SHP77 (cell line): ENCODE measurements at regions not wholly inside any gene's neighbourhood (a gene's known extent, or its start where the extent isn't known, plus 50 kb on each side); places are given as distances from the start of the nearest gene placed in this dataset.
"Not testable (repeated sequence)": the region's sequence is repeated elsewhere in the genome, so short reads cannot be mapped to it uniquely, and the experiment has no call there.

Source experiments
- DNase-seq, 2 experiments: peaks; one replicate each; lab custom pipeline; 2025; lab: John Stamatoyannopoulos, UW

DNA sequence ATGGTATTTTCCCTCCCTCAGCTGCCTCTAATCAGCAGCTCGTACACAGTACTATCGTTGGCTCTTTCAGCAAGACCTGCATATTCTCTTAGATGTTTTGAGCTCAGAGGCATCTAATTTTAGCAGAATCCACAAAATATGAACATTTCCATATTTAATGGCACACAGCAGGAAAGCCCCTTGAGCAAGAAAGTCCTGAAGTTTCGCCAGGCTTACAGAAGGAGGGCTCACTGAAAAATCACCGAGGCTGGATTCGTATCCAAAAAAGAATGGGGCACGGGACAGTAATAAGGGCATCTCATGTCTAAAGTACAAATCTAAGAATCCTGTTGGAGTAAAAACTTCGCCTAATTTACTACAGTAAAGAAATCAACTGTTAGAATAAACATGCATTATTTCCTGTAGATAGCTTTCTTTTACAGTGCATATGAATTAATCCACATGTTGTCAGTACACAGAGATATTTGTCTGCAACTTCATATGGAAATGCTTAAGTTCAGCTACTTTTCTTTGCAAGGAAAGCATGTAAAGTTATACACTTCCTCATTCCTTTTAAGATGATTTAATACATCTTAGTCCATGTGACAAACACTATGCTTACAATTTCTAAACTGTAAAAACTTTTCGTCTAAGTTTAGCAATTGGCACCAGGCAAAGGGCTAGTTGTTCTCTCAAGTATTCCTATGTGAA is 1205.3 kb upstream of the ADGRL4 start:
- no peak for DNase-seq

DNA sequence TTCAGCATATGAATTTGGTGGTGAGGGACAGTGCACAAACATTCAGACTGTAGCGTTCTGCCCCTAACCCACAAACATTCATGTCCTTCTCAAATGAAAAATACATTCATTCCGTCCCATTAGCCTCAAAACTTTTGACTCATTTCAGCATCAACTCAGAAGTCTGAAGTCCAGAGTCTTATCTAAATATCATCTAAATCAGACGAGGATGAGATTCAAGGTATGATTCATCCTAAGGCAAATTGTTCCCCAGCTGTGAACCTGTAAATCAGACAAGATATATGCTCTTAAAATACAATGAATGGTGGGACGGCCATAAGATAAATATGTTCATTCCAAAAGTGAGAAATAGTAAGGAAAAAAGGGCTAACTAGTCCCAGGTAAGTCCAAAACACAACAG is 1195.6 kb upstream of the ADGRL4 start:
- peak in 1 of 2 experiments; percentile 0 for DNase-seq

DNA sequence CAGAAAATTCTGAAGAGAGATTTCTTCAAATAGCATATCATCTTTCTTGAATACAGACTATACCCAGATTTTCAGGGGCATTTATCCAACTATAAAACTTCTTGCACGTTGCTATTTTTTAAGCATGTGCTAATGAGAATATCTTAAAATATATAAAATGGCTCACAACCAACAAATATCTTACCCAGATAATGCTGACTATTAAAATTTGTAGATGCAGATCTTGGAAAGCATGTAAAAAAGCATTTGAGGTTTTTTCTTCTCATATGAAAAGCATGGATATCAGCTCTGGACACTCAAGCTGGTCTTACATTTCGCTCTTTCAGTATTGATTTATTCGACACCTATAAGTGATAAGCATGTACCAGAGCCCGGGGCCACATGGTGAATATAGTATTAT is 1187.7 kb upstream of the ADGRL4 start:
- DNase-seq, result no peak

DNA sequence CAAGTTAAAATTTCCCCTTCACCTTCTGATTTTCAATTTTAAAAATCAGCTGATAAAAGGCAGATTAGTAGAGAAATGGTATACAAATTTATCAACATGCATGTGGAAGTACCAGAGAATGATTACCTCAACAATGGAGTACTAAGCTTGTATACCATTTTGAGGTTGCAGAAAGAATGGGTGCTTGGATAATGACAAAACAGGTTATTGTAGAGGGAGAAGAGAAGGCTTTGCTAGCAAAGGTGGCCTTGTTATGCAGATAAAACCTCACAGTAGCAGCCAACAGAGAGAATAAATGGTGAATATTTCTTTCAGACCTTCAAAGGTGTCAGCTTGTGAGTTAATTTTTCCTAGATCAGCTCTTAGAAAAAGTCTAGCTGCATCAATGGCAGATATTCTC is 1174.9 kb upstream of the ADGRL4 start:
- no peak for DNase-seq

DNA sequence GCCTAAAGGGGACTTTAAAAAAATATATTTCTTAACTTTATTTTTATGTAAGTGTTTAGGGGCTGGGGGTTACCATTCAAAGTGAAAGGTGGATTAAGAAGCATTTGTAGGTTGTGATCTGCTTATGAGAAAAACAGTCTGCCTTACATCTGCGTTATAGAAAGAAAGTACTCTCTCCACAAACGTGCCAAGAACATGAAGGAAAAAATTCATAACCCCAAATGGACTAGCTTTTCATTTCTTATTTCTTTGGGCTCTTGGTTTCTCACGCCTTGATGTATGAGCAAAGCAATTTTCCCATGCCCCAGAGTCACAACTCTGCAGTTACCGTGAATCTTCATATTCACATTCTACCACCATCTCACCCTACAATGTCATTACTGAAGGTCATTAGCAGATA is 1165.1 kb upstream of the ADGRL4 start:
- no peak for DNase-seq

DNA sequence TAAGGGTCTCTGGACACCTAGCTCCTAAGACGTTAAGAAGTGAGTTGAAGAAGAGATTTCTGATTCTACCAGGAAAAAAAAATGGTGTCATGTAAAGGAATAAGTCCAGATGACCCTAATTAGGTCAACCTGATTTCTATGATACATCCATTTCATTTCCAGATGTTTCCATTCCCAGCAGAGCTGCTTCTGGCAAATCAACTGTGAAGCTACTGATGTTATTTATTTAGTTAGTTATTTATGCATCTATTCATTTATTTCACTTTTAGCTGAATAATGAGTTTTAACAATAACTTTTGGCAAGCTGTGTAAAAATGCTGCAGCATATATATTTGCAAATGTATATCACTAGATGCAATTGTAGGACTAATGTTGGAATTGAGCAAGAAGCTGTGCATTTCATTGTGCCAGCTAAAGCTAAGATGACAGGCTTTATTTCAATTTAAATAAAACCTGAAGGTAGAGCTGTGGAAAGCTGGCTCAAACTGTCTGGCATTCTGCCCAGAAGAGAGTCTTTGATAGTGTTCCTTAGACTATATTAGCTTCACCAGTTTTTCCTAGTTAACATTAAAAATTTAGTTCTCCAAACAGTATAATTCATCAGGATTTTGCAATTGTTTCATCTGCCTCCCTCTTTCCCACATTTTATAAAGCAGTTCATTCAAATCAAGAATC is 1164.4 kb upstream of the ADGRL4 start:
- no peak for DNase-seq

DNA sequence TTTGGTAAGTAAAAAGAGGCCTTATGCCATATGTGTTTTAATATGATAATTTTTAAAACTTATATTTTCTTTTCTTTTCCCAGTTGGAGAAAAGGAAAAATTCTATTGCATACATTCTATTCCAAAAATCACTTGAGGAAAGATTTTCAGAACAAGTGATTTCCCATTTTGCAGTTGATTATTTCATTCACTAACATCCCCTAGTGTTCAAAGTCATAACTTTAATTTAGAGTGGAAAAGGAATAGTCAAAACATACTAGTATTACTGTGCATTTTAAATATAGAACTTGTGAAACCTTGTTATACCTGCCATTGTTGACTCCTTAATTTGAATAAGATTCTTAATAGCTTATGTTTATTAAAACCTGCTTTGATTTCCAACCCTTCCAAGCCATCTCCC is 1157.6 kb upstream of the ADGRL4 start:
- no peak for DNase-seq

DNA sequence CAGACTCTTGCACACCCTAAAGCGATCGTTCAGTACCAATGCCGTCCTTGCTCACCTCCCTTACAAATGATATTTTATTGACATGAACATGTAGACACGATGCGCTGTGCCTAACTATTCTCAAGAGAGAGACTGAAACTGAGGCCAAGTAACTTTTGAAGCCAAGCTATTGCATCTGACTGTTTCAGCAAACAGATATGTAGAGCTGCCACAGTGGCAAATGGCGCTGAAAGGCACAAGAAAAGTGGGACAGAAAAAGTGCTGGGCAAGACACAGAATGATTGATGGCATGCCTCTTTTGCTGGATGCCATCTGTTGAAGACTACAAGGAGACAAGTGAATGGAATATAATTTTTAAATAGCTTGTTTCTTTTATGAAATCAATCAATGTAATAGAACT is 1157.2 kb upstream of the ADGRL4 start:
- no peak for DNase-seq

DNA sequence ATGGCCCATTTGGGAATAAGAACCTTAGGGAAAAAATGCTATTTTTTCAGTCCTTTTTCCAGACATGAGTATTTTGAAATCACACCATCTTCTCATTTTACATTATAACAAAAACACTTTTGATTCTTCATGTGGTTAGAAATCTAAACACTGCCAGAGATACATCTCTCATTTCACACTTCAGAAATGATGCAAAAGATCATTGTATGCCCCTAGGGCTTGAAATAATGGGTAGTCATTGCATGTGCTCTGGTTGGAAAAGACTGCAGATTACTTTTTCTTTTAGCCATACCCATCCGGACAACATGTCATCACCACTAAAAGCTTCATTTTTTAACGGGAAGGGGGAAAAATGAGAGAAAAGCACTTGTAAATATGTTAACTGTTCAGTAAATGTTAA is 1152.2 kb upstream of the ADGRL4 start:
- no peak for DNase-seq

DNA sequence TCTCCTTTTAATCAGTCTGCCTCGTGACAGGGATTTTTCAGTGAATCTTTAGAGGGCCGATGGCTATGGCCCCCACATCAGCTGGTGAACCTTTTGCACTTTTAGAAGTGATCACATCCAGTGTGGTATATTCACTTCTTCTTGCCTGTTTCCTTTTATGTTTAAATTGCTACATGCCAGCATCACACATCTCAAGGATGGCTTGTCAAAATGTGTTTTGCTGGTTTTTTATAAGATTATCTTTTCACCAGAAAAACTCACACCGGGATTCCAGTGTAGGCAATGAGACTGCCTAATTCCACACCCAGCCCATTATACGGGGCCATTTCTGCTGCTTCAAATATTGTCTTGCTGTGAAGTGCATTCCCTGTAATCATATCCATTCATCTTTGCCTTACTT is 1151.7 kb upstream of the ADGRL4 start:
- DNase-seq, result no peak

DNA sequence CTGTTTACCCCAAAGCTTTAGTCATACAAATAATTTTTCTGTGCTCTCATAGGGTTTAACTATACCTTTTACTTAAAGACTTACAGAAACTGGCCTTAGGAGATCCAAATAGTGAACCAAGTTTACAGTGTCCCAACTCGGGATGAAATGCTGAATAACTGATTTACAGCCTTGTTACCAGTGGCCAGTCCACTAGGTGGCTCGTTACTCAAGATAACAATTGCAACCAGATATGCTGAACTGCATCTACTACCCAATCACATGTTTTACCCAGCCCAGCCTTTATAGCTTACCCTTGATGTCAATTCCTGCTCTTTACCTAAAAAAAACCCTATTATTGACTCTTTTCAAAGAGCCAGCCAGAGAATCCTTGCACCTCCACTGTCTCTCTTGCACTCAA is 1148.8 kb upstream of the ADGRL4 start:
- no peak for DNase-seq

DNA sequence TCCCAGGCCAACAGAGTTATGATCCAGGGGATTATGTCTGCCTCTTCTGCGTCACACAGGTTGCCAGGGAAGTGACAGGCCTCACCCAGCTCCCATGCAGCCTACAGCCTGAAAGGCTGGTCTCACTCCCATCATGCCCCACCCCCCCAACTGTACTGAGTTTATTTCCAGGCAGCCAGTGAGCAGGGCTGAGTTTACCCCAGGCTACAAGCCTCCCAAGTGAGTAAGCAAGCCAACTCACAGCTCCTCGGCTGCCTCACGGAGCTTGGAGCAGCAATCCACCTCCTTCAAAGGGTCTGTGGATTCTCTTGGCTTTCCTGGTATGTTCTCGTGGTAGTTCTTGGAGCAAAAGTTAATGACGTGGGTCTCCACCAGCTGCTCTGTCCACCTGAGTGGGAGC is 1147.6 kb upstream of the ADGRL4 start:
- no peak for DNase-seq

DNA sequence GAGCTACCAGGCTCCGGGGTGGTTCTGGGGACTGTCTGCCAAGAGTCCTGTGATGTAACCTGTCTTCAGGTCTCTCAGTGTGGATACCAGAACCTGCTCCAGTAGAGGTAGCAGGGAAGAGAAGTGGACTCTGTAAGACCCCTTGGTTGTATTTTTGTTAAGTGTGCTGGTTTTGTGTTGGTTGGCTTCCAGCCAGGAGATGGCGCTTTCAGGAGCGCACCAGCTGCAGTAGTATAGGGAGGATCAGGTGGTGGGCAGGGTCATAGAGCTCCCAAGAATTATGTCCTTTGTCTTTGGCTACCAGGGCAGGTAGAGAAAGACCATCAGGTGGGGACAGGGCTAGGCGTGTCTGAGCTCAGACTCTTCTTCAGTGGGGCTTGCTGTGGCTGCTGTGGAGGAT is 1147.2 kb upstream of the ADGRL4 start:
- no peak for DNase-seq

DNA sequence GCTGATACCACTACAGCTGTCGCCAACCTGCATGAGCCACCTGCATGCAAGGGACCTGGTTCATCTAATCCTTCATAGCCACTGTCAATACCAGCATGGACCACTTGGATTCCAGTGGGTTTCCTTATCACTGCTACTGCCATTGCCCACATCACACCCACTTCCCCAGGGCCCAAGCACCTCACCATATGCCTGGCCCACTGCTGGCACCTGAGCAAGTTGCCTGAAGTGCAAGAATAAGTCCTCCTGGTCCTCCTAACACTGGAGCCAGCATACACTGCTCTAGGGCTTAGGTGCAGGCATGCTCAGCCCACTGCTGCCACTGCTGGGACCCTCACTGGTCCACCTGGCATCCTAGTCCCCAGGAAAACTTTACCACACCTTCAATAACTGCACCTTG is 1136.8 kb upstream of the ADGRL4 start:
- no peak for DNase-seq

DNA sequence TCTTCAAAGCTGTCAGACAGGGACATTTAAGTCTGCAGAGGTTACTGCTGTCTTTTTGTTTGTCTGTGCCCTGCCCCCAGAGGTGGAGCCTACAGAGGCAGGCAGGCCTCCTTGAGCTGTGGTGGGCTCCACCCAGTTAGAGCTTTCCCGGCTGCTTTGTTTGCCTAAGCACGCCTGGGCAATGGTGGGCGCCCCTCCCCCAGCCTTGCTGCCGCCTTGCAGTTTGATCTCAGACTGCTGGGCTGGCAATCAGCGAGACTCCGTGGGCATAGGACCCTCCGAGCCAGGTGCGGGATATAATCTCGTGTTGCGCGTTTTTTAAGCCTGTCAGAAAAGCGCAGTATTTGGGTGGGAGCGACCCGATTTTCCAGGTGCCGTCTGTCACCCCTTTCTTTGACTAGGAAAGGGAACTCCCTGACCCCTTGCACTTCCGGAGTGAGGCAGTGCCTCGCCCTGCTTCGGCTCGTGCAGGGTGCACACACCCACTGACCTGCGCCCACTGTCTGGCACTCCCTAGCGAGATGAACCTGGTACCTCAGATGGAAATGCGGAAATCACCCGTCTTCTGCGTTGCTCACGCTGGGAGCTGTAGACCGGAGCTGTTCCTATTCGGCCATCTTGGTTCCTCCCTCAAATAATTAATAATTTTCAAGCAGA is 1131.5 kb upstream of the ADGRL4 start:
- not testable (repeated sequence) for DNase-seq

DNA sequence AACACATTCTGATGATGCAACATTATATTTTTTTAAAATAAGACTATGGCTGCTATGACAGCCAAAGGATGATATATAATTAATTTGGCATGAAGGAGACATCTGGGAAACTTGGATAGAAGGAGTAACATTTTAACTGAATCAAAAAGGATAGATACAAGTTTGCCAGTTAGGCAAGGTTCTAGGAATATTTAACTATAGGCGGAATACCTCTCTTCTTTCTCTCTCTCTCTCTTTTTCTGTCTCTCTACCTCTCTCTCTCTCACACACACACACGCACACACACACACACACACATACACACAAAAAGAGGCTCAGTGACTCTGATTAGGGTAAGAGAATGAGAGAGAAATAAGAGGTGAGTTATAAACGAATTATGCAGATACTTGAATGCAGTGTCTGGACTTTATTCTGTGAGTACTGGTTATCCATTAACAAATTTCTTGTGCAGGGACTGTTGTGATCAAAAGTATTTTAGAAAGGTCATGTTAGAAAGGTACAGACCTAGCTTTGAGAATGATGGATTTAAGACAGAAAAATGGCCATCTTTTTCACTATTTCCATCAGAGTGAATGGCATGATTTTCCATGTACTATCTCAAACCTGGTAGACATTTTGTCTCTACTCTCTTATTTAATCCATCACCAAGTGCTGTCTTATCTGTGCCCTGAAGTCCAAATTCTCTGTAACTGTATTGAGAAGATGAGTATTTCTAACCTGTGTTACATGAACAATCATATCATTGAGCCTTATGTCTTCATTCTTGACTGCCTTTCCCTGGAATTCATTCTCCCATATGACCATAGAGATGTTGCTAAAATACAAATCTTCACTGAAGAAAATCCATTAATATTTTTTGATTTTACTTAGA is 1106.9 kb upstream of the ADGRL4 start:
- DNase-seq, result no peak

DNA sequence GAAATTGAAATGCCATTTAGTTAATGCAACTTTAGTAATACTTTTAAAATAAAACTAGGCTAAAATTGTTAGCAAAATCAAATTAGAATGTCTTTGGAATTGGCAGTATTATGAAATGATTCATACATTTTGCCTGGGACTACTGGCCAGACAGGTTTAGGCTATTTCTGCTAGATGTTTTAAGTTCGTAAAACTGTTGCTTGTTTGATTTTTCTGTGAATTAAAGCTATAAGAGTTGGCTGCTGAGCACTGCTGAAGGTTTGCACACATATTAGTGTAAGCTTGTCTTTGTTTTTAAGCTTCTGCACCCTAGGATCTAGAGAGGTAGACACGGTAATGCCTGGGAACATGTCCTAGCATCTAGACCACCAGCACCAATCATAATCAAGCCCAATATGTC is 1094.6 kb upstream of the ADGRL4 start:
- DNase-seq, result no peak

DNA sequence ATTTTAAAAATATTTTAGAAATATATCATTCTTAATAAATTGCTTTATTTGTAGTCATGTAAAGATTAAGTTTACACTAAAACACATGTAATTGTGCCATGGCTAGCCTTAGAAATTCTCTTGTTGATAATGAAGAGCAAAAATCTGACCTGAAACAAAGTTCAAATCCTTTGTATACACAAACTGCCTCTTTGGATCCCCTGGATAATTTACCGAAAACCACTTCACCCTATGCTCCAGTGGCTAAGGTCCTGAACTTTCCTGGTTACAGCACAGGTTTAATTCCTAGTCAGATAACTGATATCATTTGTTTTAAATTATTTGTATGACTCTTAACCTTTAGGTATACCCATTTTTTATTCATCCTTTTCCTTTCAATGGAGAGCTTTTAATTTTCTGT is 1093.2 kb upstream of the ADGRL4 start:
- no peak for DNase-seq

DNA sequence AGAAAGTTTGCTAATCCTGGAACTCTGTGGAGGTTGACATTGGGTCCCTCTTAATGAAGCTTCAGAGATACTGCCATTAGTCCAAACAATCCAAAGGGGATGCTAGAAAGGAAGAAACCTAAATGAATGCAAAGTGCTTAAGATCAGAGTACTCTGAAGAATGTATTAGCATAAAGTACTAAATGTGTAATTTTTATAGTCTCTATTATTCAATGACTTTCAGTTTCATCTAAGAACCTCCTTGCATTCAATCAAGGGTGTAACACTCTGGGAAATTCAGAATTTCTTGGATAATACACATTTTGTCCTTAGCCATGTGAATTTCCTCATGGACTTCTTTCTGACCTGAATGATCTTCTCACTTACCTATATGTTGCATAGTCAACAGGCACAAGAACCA is 1078.5 kb upstream of the ADGRL4 start:
- DNase-seq, result no peak

DNA sequence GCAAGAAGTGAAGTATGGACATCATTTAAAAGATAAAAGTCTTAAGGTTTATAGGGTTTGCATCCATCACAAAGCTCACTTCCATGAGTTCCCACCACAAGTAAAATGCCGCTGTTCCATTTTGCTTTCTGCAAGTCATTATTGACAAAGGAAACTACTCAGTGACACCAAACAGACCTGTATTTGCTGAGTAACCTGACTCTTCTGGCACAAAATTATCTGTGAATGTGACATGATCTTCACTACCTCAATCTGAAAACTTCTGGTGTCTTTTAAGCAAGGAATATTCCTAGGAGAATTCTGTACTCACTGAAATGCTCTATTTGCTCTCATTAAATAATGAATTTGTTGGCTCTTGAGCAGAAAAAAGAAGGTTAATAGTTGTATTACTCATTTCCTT is 1077.4 kb upstream of the ADGRL4 start:
- DNase-seq, result peak; percentile 57 to 62

DNA sequence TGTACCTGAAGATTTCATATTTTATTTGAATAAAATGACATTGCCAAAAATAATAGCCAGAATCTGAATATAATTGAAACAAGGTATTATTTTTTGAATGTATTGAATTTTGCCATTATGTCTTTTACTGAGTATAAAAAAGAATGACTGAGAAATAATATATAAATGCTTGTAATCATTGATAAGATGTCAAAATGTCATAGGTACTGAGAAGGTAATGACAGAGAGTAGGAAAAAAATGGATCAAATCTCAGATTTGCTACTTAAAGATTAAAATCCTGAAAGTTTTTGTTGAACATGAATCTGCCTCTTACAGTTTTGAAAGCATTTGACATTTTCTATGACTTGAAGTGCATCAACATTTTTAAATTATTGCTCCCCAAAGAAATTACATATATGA is 1069.9 kb upstream of the ADGRL4 start:
- no peak for DNase-seq

DNA sequence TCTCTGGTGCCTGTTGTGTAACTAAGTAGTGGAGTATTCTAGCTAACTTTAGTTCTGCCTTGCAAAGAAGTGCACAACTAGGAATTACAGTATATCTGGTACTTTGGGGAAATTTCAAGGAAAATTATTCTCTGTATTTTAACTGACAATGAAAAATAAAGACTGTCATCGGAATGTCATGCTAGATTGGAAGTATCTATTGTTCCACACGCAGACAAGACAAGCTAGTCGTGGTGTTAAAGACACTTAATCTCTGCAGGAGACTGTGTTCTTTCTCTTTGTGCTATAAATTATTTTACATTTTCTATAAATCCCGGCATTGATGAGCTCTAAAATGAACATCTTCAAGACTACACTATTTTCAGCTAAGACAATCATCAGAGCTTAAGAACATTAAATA is 1068.8 kb upstream of the ADGRL4 start:
- no peak for DNase-seq

DNA sequence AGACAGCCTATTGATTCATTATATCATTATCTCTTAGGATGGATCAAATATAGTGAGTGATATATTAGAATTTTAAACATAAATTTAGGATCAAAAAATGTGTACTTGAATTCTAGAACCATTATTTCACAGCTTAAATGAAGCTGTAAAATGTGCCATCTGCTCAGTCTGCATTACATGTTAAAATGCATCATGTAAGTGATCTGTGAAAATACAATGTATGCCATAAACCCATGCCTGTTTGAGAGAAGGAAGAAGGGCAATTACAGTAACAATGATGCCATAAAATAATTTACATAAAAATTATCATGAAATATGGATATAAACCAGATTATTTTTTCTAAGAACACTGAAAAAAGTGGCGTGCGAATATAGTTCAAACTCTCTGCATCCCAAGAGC is 1066.0 kb upstream of the ADGRL4 start:
- DNase-seq, result no peak
